K562 (cell line): ENCODE measurements at regions not wholly inside any gene's neighbourhood (a gene's known extent, or its start where the extent isn't known, plus 50 kb on each side); places are given as distances from the start of the nearest gene placed in this dataset.

ENCODE experiments used
- ATAC-seq: fragments of 200-7000 bp; cut with Tn5 transposase; 3 replicates; pipeline ENCODE4 v1.9.1; 2020; ENCODE audit warnings: moderate library complexity
- BruUV-seq: library from RNA; stranded (reverse); fragments of 400-500 nt; replicated peaks from 2 replicates; lab custom pipeline; 2021; lab: Mats Ljungman, UMichigan
- CTCF ChIA-PET: fragments of 300-600 bp; formaldehyde crosslinking; extraction: SDS; loops from one replicate; lab custom pipeline; 2021; ENCODE audit warnings: low intra/inter-chr PET ratio; lab: Yijun Ruan, JAX
- POLR2A ChIA-PET: fragments of 300-600, 350-650 bp; sonication (Branson Sonifier 250); formaldehyde crosslinking; extraction: SDS; loops from one replicate; lab custom pipeline; 2021; ENCODE audit warnings: antibody characterized with exemption, inconsistent platforms; lab: Yijun Ruan, JAX
- DNase-seq, 4 experiments: peaks; one replicate each; pipeline versions ENCODE4 v3.0.0 to v3.0.0-alpha.2; 2011 to 2018; ENCODE audit warnings: low spot score in 3 of 4, mixed read lengths in 3 of 4; ENCODE audit errors: extremely low read depth in 1 of 4
- FAIRE-seq: peaks from 2 replicates; lab custom pipeline; 2011; peaks lifted over from hg19 to GRCh38; lab: Jason Lieb, UNC
- H2AFZ ChIP-seq: 2 replicates; pipeline ENCODE4 v1.6.0; 2011; ENCODE audit warnings: low read depth, low read length, control low read depth, inconsistent platforms
- H3K27ac ChIP-seq: fragments of 200-600 bp; 3 replicates; pipeline ENCODE4 v1.8.0; 2011; ENCODE audit warnings: low read depth, mild to moderate bottlenecking, control low read depth, inconsistent platforms, low read length, moderate library complexity, mixed read lengths; ENCODE audit errors: extremely low read depth
- H3K27me3 ChIP-seq, 2 experiments: fragments of 300-600 bp in 1 of 2; 2 replicates in 1 of 2; 3 replicates in 1 of 2; pipeline versions ENCODE4 v1.6.0 to v1.8.0; 2011; ENCODE audit warnings: inconsistent platforms in 2 of 2, low read length in 2 of 2, mild to moderate bottlenecking in 1 of 2, mixed read lengths in 1 of 2, moderate library complexity in 1 of 2; ENCODE audit not compliant: control insufficient read depth in 2 of 2, insufficient read depth in 2 of 2
- H3K36me3 ChIP-seq: fragments of 300-600 bp; 3 replicates; pipeline ENCODE4 v1.8.0; 2011; ENCODE audit warnings: mild to moderate bottlenecking, low read length, inconsistent platforms; ENCODE audit not compliant: control insufficient read depth, insufficient read depth
- H3K4me1 ChIP-seq, 2 experiments: fragments of 200-600 bp in 1 of 2; replicated peaks in 1 of 2; 2 replicates in 1 of 2; 3 replicates in 1 of 2; pipeline versions ENCODE4 v1.5.1 to v1.8.0; 2011; ENCODE audit warnings: inconsistent platforms in 2 of 2, low read length in 2 of 2, mild to moderate bottlenecking in 1 of 2, mixed read lengths in 1 of 2, moderate library complexity in 1 of 2; ENCODE audit not compliant: control insufficient read depth in 2 of 2, insufficient read depth in 2 of 2
- H3K4me2 ChIP-seq: 2 replicates; pipeline ENCODE4 v1.6.1; 2011; ENCODE audit warnings: low read length, control low read depth, inconsistent platforms, mixed read lengths; ENCODE audit not compliant: insufficient read depth
- H3K4me3 ChIP-seq: fragments of 200-600 bp; sonication (generic), shearing (Covaris generic); 2 replicates; pipeline ENCODE4 v1.5.1; 2016; ENCODE audit warnings: control low read depth, inconsistent platforms
- H3K79me2 ChIP-seq: fragments of 200-600 bp; 3 replicates; pipeline ENCODE4 v1.8.0; 2011; ENCODE audit warnings: low read length, inconsistent platforms; ENCODE audit not compliant: control insufficient read depth, insufficient read depth
- H3K9ac ChIP-seq, 2 experiments: 2 replicates each; pipeline versions ENCODE4 v1.6.0 to v1.6.1; 2011; ENCODE audit warnings: low read depth in 2 of 2, low read length in 2 of 2, control low read depth in 1 of 2, inconsistent platforms in 1 of 2, mild to moderate bottlenecking in 1 of 2, mixed read lengths in 1 of 2; ENCODE audit not compliant: insufficient read depth in 1 of 2
- H3K9me1 ChIP-seq: one replicate; pipeline ENCODE4 v1.6.0; 2011; ENCODE audit warnings: inconsistent platforms, mild to moderate bottlenecking, low read length, moderate library complexity; ENCODE audit not compliant: control insufficient read depth, insufficient read depth
- H3K9me3 ChIP-seq: replicated peaks from 2 replicates; pipeline ENCODE4 v1.5.1; 2011; ENCODE audit warnings: low read depth, low read length, inconsistent platforms; ENCODE audit not compliant: control insufficient read depth, insufficient read depth
- H4K20me1 ChIP-seq: replicated peaks from 2 replicates; pipeline ENCODE4 v1.6.1; 2011; ENCODE audit warnings: low read length, inconsistent platforms, mixed read lengths; ENCODE audit not compliant: control insufficient read depth, insufficient read depth
- CHCHD3 ChIP-seq: fragments of 250-450 bp; sonication (Bioruptor Pico); IDR thresholded peaks from 2 replicates; pipeline ENCODE4 v2.1.2; 2022; ENCODE audit warnings: mild to moderate bottlenecking
- CXXC5 ChIP-seq: fragments of 250-450 bp; sonication (Bioruptor Pico); IDR thresholded peaks from 2 replicates; pipeline ENCODE4 v1.8.0; 2022; ENCODE audit warnings: inconsistent platforms, mild to moderate bottlenecking, moderate library complexity
- GATAD2B ChIP-seq: fragments of 450-650 bp; IDR thresholded peaks from 2 replicates; pipeline ENCODE4 v1.6.1; 2017; ENCODE audit warnings: mild to moderate bottlenecking, borderline replicate concordance
- GTF2A2 ChIP-seq: IDR thresholded peaks from 2 replicates; pipeline ENCODE4 v1.6.1; 2016; ENCODE audit warnings: mild to moderate bottlenecking, missing genetic modification characterization, missing compliant biosample characterization
- MCM2 ChIP-seq: fragments of 450-650 bp; IDR thresholded peaks from 2 replicates; pipeline ENCODE4 v1.6.1; 2017; ENCODE audit warnings: low read depth, mild to moderate bottlenecking
- NFXL1 ChIP-seq: fragments of 450-650 bp; formaldehyde crosslinking; IDR thresholded peaks from 2 replicates; pipeline ENCODE4 v1.4.0; 2021; ENCODE audit warnings: mild to moderate bottlenecking
- PHTF2 ChIP-seq: fragments of 250-450 bp; sonication (Bioruptor Pico); IDR thresholded peaks from 2 replicates; pipeline ENCODE4 v1.5.0; 2021; ENCODE audit warnings: mild to moderate bottlenecking
- ZNF239 ChIP-seq: fragments of 250-450 bp; sonication (Bioruptor Pico); IDR thresholded peaks from 2 replicates; pipeline ENCODE4 v1.4.0; 2020; ENCODE audit warnings: mild to moderate bottlenecking
- ZNF316 ChIP-seq: fragments of 450-650 bp; IDR thresholded peaks from 2 replicates; pipeline ENCODE4 v1.6.1; 2016
- ZNF551 ChIP-seq: fragments of 250-450 bp; sonication (Bioruptor Pico); IDR thresholded peaks from 2 replicates; pipeline ENCODE4 v1.5.0; 2021; ENCODE audit warnings: mild to moderate bottlenecking, moderate library complexity
- WGBS: fragments of 100-300 bp; shearing (Covaris generic); methylation state at CpG from one replicate; pipeline ENCODE4 v1.1.6; 2016; ENCODE audit warnings: low coverage, mixed read lengths; ENCODE audit not compliant: insufficient coverage; ENCODE audit errors: missing lambda C conversion rate; 5-methylcytosine and 5-hydroxymethylcytosine counted together
- in situ Hi-C: fragments of 300-500 bp; cut with MboI; formaldehyde crosslinking; loops from 4 replicates; pipeline ENCODE4 v1.15.0; 2018; ENCODE audit warnings: inconsistent platforms, mixed read lengths
- intact Hi-C: fragments of 100-400 bp; cut with micrococcal nuclease; formaldehyde crosslinking; loops from 2 replicates; pipeline ENCODE4 v1.14.2; 2022
- TF ChIP-seq, protein P1 (sequence below): sonication (generic); formaldehyde crosslinking; IDR thresholded peaks from 2 replicates; pipeline ENCODE4 v1.8.0; 2022; ENCODE audit warnings: mild to moderate bottlenecking, missing genetic modification reagents
- TF ChIP-seq, protein P2 (sequence below): sonication (generic); formaldehyde crosslinking; IDR thresholded peaks from 2 replicates; pipeline ENCODE4 v1.8.1; 2022; ENCODE audit warnings: missing genetic modification reagents
- TF ChIP-seq, protein P3 (sequence below), 3 experiments: fragments of 200-800 bp in 1 of 3; fragments of 250-450 bp in 1 of 3; fragments of 450-650 bp in 1 of 3; sonication (Bioruptor Pico) in 1 of 3; sonication (Bioruptor generic) in 1 of 3; formaldehyde crosslinking in 1 of 3; IDR thresholded peaks; 2 replicates each; pipeline versions ENCODE4 v1.6.1 to v1.8.0; 2016 to 2022; ENCODE audit warnings: mild to moderate bottlenecking in 2 of 3, missing genetic modification characterization in 2 of 3, missing compliant biosample characterization in 1 of 3, moderate library complexity in 1 of 3

DNA sequence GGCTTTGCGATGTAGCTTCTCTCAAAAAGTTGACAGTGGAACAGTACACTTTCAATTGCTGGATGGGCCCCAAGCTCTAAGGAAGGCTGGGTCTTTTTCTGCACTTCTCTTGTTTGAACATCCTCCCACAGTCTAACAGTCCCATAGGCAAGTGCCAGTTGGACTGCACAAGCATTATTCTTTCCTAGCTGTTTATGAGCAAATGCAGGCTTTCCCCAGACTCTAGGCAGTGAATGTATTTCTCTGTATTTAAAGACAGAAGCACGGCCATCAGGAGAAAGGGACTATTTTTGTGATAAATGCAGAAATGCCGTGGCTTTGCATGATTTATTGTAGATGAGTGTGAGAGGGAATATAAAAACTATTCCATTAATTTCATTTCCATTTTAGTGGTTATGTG lies 539.3 kb upstream of the LMCD1 start:
- FAIRE-seq (no peak), DNase-seq (no peak), ATAC-seq (no peak)
- Histone ChIP-seq H3K9ac (no peak overlapping the region), H3K36me3 (no peaks in the 10 kb centered on the region), H3K4me3 (no peak overlapping the region), H3K79me2 (no peaks in the 10 kb centered on the region), H3K9me3 (no peaks in the 10 kb centered on the region), H3K27ac (no peak overlapping the region), H3K9me1 (no peaks in the 10 kb centered on the region), H3K4me2 (no peak overlapping the region), H3K27me3 (no peaks in the 10 kb centered on the region), H4K20me1 (no peaks in the 10 kb centered on the region), H2AFZ (no peak overlapping the region), H3K4me1 (no peaks in the 10 kb centered on the region)
- ChIA-PET CTCF (no interaction called here), POLR2A (no interaction called here)
- intact Hi-C loops (no loop called here), in situ Hi-C loops (no loop called here)
- no TSS peak for BruUV-seq
- WGBS: 2% methylated on average over 3 of the region's 3 CpGs
- no peak for TF ChIP-seq PHTF2 (CRISPR knock-in tag)
- TF ChIP-seq, protein P1, sequence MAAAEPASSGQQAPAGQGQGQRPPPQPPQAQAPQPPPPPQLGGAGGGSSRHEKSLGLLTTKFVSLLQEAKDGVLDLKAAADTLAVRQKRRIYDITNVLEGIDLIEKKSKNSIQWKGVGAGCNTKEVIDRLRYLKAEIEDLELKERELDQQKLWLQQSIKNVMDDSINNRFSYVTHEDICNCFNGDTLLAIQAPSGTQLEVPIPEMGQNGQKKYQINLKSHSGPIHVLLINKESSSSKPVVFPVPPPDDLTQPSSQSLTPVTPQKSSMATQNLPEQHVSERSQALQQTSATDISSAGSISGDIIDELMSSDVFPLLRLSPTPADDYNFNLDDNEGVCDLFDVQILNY (CRISPR knock-in tag): no peak
- TF ChIP-seq, protein P2, sequence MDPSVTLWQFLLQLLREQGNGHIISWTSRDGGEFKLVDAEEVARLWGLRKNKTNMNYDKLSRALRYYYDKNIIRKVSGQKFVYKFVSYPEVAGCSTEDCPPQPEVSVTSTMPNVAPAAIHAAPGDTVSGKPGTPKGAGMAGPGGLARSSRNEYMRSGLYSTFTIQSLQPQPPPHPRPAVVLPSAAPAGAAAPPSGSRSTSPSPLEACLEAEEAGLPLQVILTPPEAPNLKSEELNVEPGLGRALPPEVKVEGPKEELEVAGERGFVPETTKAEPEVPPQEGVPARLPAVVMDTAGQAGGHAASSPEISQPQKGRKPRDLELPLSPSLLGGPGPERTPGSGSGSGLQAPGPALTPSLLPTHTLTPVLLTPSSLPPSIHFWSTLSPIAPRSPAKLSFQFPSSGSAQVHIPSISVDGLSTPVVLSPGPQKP (CRISPR knock-in tag): no peak

DNA sequence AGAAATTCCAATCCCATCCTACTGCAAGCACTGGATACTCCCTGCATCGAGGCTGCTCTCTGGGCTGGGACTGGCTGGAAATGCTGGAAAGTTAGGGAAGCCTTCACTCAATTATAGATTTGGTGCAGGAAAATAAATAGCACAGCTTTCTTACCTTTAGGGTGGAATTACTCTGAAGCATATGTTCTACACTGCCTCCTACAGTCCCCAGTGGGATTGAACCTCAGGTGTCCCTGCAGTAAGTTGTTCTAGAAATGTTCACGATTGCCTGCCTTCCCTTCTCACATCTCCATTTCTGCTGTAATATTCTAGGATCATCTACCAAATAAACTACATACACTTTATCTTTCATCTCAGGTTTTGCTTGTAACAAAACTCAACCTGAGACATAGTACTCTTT lies 536.7 kb upstream of the LMCD1 start:
- H3K36me3 ChIP-seq: no peaks in the 10 kb centered on the region
- no peaks in the 10 kb centered on the region for H3K27me3 ChIP-seq
- no peaks in the 10 kb centered on the region; the same call in 1 of the 2 replicates for H3K9me3 ChIP-seq
- no peak overlapping the region for H3K9ac ChIP-seq
- no peak overlapping the region for H3K4me3 ChIP-seq
- in situ Hi-C loops (no loop called here), intact Hi-C loops (no loop called here)
- no peaks in the 10 kb centered on the region for H3K79me2 ChIP-seq
- H2AFZ ChIP-seq: no peak overlapping the region
- 0% methylated on average over 2 of the region's 2 CpGs for WGBS
- POLR2A ChIA-PET: no interaction called here
- FAIRE-seq (no peak), DNase-seq (no peak), ATAC-seq (no peak)
- CTCF ChIA-PET: no interaction called here
- BruUV-seq: no TSS peak
- TF ChIP-seq, protein P3, sequence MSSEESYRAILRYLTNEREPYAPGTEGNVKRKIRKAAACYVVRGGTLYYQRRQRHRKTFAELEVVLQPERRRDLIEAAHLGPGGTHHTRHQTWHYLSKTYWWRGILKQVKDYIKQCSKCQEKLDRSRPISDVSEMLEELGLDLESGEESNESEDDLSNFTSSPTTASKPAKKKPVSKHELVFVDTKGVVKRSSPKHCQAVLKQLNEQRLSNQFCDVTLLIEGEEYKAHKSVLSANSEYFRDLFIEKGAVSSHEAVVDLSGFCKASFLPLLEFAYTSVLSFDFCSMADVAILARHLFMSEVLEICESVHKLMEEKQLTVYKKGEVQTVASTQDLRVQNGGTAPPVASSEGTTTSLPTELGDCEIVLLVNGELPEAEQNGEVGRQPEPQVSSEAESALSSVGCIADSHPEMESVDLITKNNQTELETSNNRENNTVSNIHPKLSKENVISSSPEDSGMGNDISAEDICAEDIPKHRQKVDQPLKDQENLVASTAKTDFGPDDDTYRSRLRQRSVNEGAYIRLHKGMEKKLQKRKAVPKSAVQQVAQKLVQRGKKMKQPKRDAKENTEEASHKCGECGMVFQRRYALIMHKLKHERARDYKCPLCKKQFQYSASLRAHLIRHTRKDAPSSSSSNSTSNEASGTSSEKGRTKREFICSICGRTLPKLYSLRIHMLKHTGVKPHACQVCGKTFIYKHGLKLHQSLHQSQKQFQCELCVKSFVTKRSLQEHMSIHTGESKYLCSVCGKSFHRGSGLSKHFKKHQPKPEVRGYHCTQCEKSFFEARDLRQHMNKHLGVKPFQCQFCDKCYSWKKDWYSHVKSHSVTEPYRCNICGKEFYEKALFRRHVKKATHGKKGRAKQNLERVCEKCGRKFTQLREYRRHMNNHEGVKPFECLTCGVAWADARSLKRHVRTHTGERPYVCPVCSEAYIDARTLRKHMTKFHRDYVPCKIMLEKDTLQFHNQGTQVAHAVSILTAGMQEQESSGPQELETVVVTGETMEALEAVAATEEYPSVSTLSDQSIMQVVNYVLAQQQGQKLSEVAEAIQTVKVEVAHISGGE (CRISPR knock-in tag; IDR thresholded peaks at IDR 0.05): no peak
- TF ChIP-seq ZNF239: no peak
- TF ChIP-seq ZNF551 (CRISPR knock-in tag): no peak
- no peak for TF ChIP-seq GATAD2B
- TF ChIP-seq MCM2: no peak
- no peak for TF ChIP-seq CHCHD3 (CRISPR knock-in tag)
- TF ChIP-seq ZNF316: no peak
- TF ChIP-seq GTF2A2 (tag): no peak
- no peak for TF ChIP-seq CXXC5 (CRISPR knock-in tag)
- TF ChIP-seq NFXL1 (CRISPR knock-in tag): no peak
- no peaks in the 10 kb centered on the region for H3K4me1 ChIP-seq
- H3K9me1 ChIP-seq: no peaks in the 10 kb centered on the region
- H3K4me2 ChIP-seq: no peak overlapping the region
- no peaks in the 10 kb centered on the region for H4K20me1 ChIP-seq
- H3K27ac ChIP-seq: no peak overlapping the region
